MM.1S (cell line): ENCODE measurements at regions not wholly inside any gene's neighbourhood (a gene's known extent, or its start where the extent isn't known, plus 50 kb on each side); places are given as distances from the start of the nearest gene placed in this dataset.

Experiments used
- CTCF ChIP-seq: fragments of 300-600 bp; sonication (generic); IDR thresholded peaks from 2 replicates; pipeline ENCODE4 v1.5.1; 2016; ENCODE audit warnings: antibody characterized with exemption, low read length, mixed read lengths
- EZH2 ChIP-seq: fragments of 300-600 bp; sonication (generic); optimal IDR thresholded peaks from 2 replicates; pipeline ENCODE3; 2017; ENCODE audit warnings: low read depth, mild to moderate bottlenecking, antibody characterized with exemption, low read length, mixed read lengths
- EZH2phosphoT487 ChIP-seq: fragments of 300-600 bp; sonication (generic); IDR thresholded peaks from 2 replicates; pipeline ENCODE4 v1.6.1; 2018; ENCODE audit warnings: antibody characterized with exemption, low read length

GRCh38 chr2:16378031-16378430 is 287.6 kb downstream of the CYRIA start:
- no peak for TF ChIP-seq CTCF
- TF ChIP-seq EZH2 = no peak
- no peak for TF ChIP-seq EZH2phosphoT487
